IMR-90 (cell line): ENCODE measurements at regions not wholly inside any gene's neighbourhood (a gene's known extent, or its start where the extent isn't known, plus 50 kb on each side); places are given as distances from the start of the nearest gene placed in this dataset.

Experiments used
- ATAC-seq: fragments of 200-7000 bp; cut with Tn5 transposase; 2 replicates; pipeline ENCODE4 v1.9.1; 2020; ENCODE audit warnings: low read depth, mild to moderate bottlenecking, moderate library complexity
- BruUV-seq: library from RNA; stranded (reverse); fragments of 400-500 nt; replicated peaks from 2 replicates; lab custom pipeline; 2021; lab: Mats Ljungman, UMichigan
- CTCF ChIA-PET: fragments of 300-600 bp; formaldehyde crosslinking; extraction: SDS; loops from one replicate; lab custom pipeline; 2021; ENCODE audit warnings: antibody characterized with exemption; lab: Yijun Ruan, JAX
- POLR2A ChIA-PET: fragments of 300-600 bp; sonication (Branson Sonifier 250); formaldehyde crosslinking; loops from one replicate; lab custom pipeline; 2022; ENCODE audit warnings: antibody characterized with exemption; ENCODE audit not compliant: unreplicated experiment; lab: Charles Lee
- DNase-seq: peaks from one replicate; pipeline ENCODE4 v3.0.0; 2013
- H2AFZ ChIP-seq: replicated peaks from 2 replicates; pipeline ENCODE3; 2013; ENCODE audit warnings: low read length, mild to moderate bottlenecking; ENCODE audit not compliant: poor library complexity
- H2AK5ac ChIP-seq: 2 replicates; pipeline ENCODE4 v1.6.1; 2013; ENCODE audit warnings: low read depth, low read length, inconsistent platforms
- H2AK9ac ChIP-seq: replicated peaks from 2 replicates; pipeline ENCODE3; 2013; ENCODE audit warnings: mild to moderate bottlenecking, low read depth, low read length, moderate library complexity; ENCODE audit not compliant: poor library complexity
- H2BK120ac ChIP-seq: 2 replicates; pipeline ENCODE4 v1.6.1; 2013; ENCODE audit warnings: low read depth, low read length, inconsistent platforms
- H2BK15ac ChIP-seq: 3 replicates; pipeline ENCODE4 v1.6.1; 2013; ENCODE audit warnings: low read depth, low read length, inconsistent platforms
- H2BK20ac ChIP-seq: 2 replicates; pipeline ENCODE4 v1.6.1; 2013; ENCODE audit warnings: low read depth, mild to moderate bottlenecking, inconsistent platforms, low read length, moderate library complexity
- H2BK5ac ChIP-seq: 2 replicates; pipeline ENCODE4 v1.6.1; 2013; ENCODE audit warnings: mild to moderate bottlenecking, low read depth, low read length, inconsistent platforms; ENCODE audit not compliant: poor library complexity, severe bottlenecking
- H3K14ac ChIP-seq: replicated peaks from 2 replicates; pipeline ENCODE4 v1.6.1; 2013; ENCODE audit warnings: low read depth, low read length, inconsistent platforms
- H3K18ac ChIP-seq: 2 replicates; pipeline ENCODE4 v1.6.1; 2013; ENCODE audit warnings: low read depth, low read length, control low read depth
- H3K23ac ChIP-seq: 2 replicates; pipeline ENCODE4 v1.6.1; 2013; ENCODE audit warnings: low read depth, low read length, inconsistent platforms
- H3K27ac ChIP-seq: 2 replicates; pipeline ENCODE4 v1.5.1; 2013; ENCODE audit warnings: mild to moderate bottlenecking, control low read depth, low read length; ENCODE audit not compliant: insufficient read depth
- H3K27me3 ChIP-seq: 2 replicates; pipeline ENCODE4 v1.6.1; 2013; ENCODE audit warnings: low read length; ENCODE audit not compliant: control insufficient read depth, insufficient read depth
- H3K36me3 ChIP-seq: 2 replicates; pipeline ENCODE4 v1.6.1; 2013; ENCODE audit warnings: low read length, mixed read lengths; ENCODE audit not compliant: control insufficient read depth, insufficient read depth
- H3K4ac ChIP-seq: 2 replicates; pipeline ENCODE4 v1.6.1; 2013; ENCODE audit warnings: low read depth, low read length, inconsistent platforms
- H3K4me1 ChIP-seq: 2 replicates; pipeline ENCODE4 v1.6.1; 2013; ENCODE audit warnings: low read length, mixed read lengths; ENCODE audit not compliant: control insufficient read depth, insufficient read depth
- H3K4me2 ChIP-seq: 2 replicates; pipeline ENCODE4 v1.6.1; 2013; ENCODE audit warnings: low read depth, mild to moderate bottlenecking, control low read depth, low read length, moderate library complexity
- H3K4me3 ChIP-seq: 2 replicates; pipeline ENCODE4 v1.5.1; 2013; ENCODE audit warnings: low read depth, mild to moderate bottlenecking, control low read depth, low read length, moderate library complexity; ENCODE audit not compliant: insufficient read depth
- H3K56ac ChIP-seq: 2 replicates; pipeline ENCODE4 v1.6.1; 2013; ENCODE audit warnings: low read length, inconsistent platforms; ENCODE audit not compliant: insufficient read depth; ENCODE audit errors: extremely low read depth
- H3K79me1 ChIP-seq, 2 experiments: 2 replicates each; pipeline ENCODE4 v1.6.1; 2013; ENCODE audit warnings: low read length in 2 of 2, inconsistent platforms in 1 of 2, low read depth in 1 of 2
- H3K9ac ChIP-seq: 2 replicates; pipeline ENCODE4 v1.6.1; 2013; ENCODE audit warnings: low read depth, low read length, control low read depth
- H3K9me1 ChIP-seq: 2 replicates; pipeline ENCODE4 v1.6.1; 2013; ENCODE audit warnings: low read length, inconsistent platforms; ENCODE audit not compliant: insufficient read depth
- H3K9me3 ChIP-seq: 2 replicates; pipeline ENCODE4 v1.6.1; 2013; ENCODE audit warnings: low read length; ENCODE audit not compliant: control insufficient read depth, insufficient read depth
- H4K20me1 ChIP-seq: 2 replicates; pipeline ENCODE4 v1.6.1; 2013; ENCODE audit warnings: low read length, inconsistent platforms; ENCODE audit not compliant: insufficient read depth
- H4K5ac ChIP-seq: 2 replicates; pipeline ENCODE4 v1.6.1; 2013; ENCODE audit warnings: mild to moderate bottlenecking, low read depth, low read length, control low read depth
- H4K8ac ChIP-seq, 2 experiments: 2 replicates each; pipeline ENCODE4 v1.6.1; 2013; ENCODE audit warnings: low read depth in 2 of 2, low read length in 2 of 2, control low read depth in 1 of 2, inconsistent platforms in 1 of 2
- H4K91ac ChIP-seq: 2 replicates; pipeline ENCODE4 v1.6.1; 2013; ENCODE audit warnings: low read depth, low read length, inconsistent platforms; ENCODE audit not compliant: insufficient read depth
- BHLHE40 ChIP-seq: fragments of 150-350 bp; IDR thresholded peaks from 2 replicates; pipeline ENCODE4 v1.6.1; 2016; ENCODE audit warnings: mild to moderate bottlenecking, low read depth, low read length
- CEBPB ChIP-seq: IDR thresholded peaks from 2 replicates; pipeline ENCODE4 v1.6.1; 2012; ENCODE audit warnings: low read depth, low read length, improper control_type of control experiment
- CHD1 ChIP-seq: IDR thresholded peaks from 2 replicates; pipeline ENCODE4 v1.6.1; 2012; ENCODE audit warnings: low read depth, low read length, improper control_type of control experiment
- CTCF ChIP-seq: conservative IDR thresholded peaks from 2 replicates; pipeline ENCODE4 v1.5.1; 2012; ENCODE audit warnings: mild to moderate bottlenecking, low read depth, low read length, improper control_type of control experiment
- ELK1 ChIP-seq: fragments of 150-350 bp; IDR thresholded peaks from 2 replicates; pipeline ENCODE4 v1.6.1; 2016; ENCODE audit warnings: low read depth, mild to moderate bottlenecking, low read length, moderate library complexity, borderline replicate concordance
- FOS ChIP-seq: fragments of 150-350 bp; IDR thresholded peaks from 2 replicates; pipeline ENCODE4 v1.6.1; 2016; ENCODE audit warnings: low read depth, low read length
- MAFK ChIP-seq: IDR thresholded peaks from 2 replicates; pipeline ENCODE4 v1.6.1; 2012; ENCODE audit warnings: low read depth, low read length, improper control_type of control experiment
- MAZ ChIP-seq: IDR thresholded peaks from 2 replicates; pipeline ENCODE4 v1.6.1; 2012; ENCODE audit warnings: low read depth, mild to moderate bottlenecking, low read length, improper control_type of control experiment, moderate library complexity, borderline replicate concordance
- MXI1 ChIP-seq: IDR thresholded peaks from 2 replicates; pipeline ENCODE4 v1.6.1; 2012; ENCODE audit warnings: low read depth, mild to moderate bottlenecking, low read length, moderate library complexity, borderline replicate concordance
- NFE2L2 ChIP-seq: fragments of 150-350 bp; IDR thresholded peaks from 2 replicates; pipeline ENCODE4 v1.6.1; 2016; ENCODE audit warnings: low read depth, mild to moderate bottlenecking, low read length
- POLR2A ChIP-seq: IDR thresholded peaks from 2 replicates; pipeline ENCODE4 v1.6.1; 2012; ENCODE audit warnings: mild to moderate bottlenecking, low read depth, low read length
- RAD21 ChIP-seq: IDR thresholded peaks from 2 replicates; pipeline ENCODE4 v1.6.1; 2012; ENCODE audit warnings: low read length, improper control_type of control experiment
- RCOR1 ChIP-seq: IDR thresholded peaks from 2 replicates; pipeline ENCODE4 v1.6.1; 2012; ENCODE audit warnings: mild to moderate bottlenecking, low read length, improper control_type of control experiment; ENCODE audit not compliant: insufficient replicate concordance
- RFX5 ChIP-seq: IDR thresholded peaks from 2 replicates; pipeline ENCODE4 v1.8.0; 2012; ENCODE audit warnings: low read depth, mild to moderate bottlenecking, low read length, moderate library complexity
- SMC3 ChIP-seq: fragments of 150-350 bp; IDR thresholded peaks from 2 replicates; pipeline ENCODE4 v1.6.1; 2016; ENCODE audit warnings: low read depth, mild to moderate bottlenecking, antibody characterized with exemption, low read length, moderate library complexity
- USF2 ChIP-seq: fragments of 150-350 bp; IDR thresholded peaks from 2 replicates; pipeline ENCODE4 v1.6.1; 2017; ENCODE audit warnings: mild to moderate bottlenecking, antibody characterized with exemption, low read length, low read depth
- WGBS, 2 experiments: methylation state at CpG; one replicate each; pipeline versions ENCODE4 v1.1.5 to v1.1.7; 2013; ENCODE audit warnings: missing lambda C conversion rate in 2 of 2; ENCODE audit not compliant: insufficient read length in 1 of 2; ENCODE audit errors: extremely low coverage in 2 of 2; 5-methylcytosine and 5-hydroxymethylcytosine counted together
- dilution Hi-C: fragments of 300-500 bp; cut with HindIII; formaldehyde crosslinking; loops from one replicate; pipeline ENCODE4 v1.14.3; 2018; ENCODE audit warnings: low sequenced_read_pairs; ENCODE audit not compliant: unreplicated experiment
- in situ Hi-C: fragments of 300-500 bp; cut with MboI; formaldehyde crosslinking; loops from 3 replicates; pipeline ENCODE4 v1.14.3; 2019; ENCODE audit warnings: low sequenced_read_pairs, inconsistent platforms, mixed read lengths
- intact Hi-C: fragments of 100-400 bp; cut with micrococcal nuclease; formaldehyde crosslinking; loops from 2 replicates; pipeline ENCODE4 v1.10.0; 2022

GRCh38 chr5:96588539-96588938 lies 73.6 kb upstream of the CAST start:
- H3K27me3 ChIP-seq, result no peaks in the 10 kb centered on the region
- no peaks in the 10 kb centered on the region for H3K36me3 ChIP-seq
- no TSS peak for BruUV-seq
- TF ChIP-seq MXI1, result no peak
- TF ChIP-seq POLR2A, result no peak
- TF ChIP-seq MAZ, result no peak
- no peak for TF ChIP-seq RAD21
- TF ChIP-seq CEBPB, result no peak
- no peak for TF ChIP-seq FOS
- no peak for TF ChIP-seq ELK1
- no peak for TF ChIP-seq MAFK
- no peak for TF ChIP-seq CHD1
- TF ChIP-seq USF2, result no peak
- TF ChIP-seq RCOR1, result no peak
- TF ChIP-seq NFE2L2, result no peak
- no peak for TF ChIP-seq RFX5
- no peak for TF ChIP-seq SMC3
- no peak for TF ChIP-seq CTCF
- TF ChIP-seq BHLHE40, result no peak
- no peak overlapping the region for H3K18ac ChIP-seq
- intact Hi-C loops, result loop anchor here (10.0 kb wide), 1 partner anchor 144 kb away; no protein-coding TSS in a partner anchor
- no peak overlapping the region for H3K56ac ChIP-seq
- in situ Hi-C loops, result no loop called here
- H4K91ac ChIP-seq, result no peak overlapping the region
- ChIA-PET CTCF (no interaction called here), POLR2A (no interaction called here)
- H4K5ac ChIP-seq, result no peak overlapping the region
- ATAC-seq (no peak), DNase-seq (no peak)
- no peak overlapping the region for H2BK20ac ChIP-seq
- no peak overlapping the region for H2AK5ac ChIP-seq
- no peak overlapping the region for H2BK120ac ChIP-seq
- no peaks in the 10 kb centered on the region for H3K9me3 ChIP-seq
- no peaks in the 10 kb centered on the region for H3K4me1 ChIP-seq
- no CpG with 5 or more reads among the region's 1 CpG for WGBS, 2 experiments
- H3K14ac ChIP-seq, result no peak overlapping the region
- no peak overlapping the region for H3K4me3 ChIP-seq
- H2AK9ac ChIP-seq, result no peak overlapping the region
- H3K4ac ChIP-seq, result no peak overlapping the region
- no peak overlapping the region for H3K23ac ChIP-seq
- H3K9ac ChIP-seq, result no peak overlapping the region
- H4K8ac ChIP-seq, result no peak overlapping the region
- H4K20me1 ChIP-seq, result no peaks in the 10 kb centered on the region
- no peak overlapping the region for H3K27ac ChIP-seq
- H3K4me2 ChIP-seq, result no peak overlapping the region
- no peak overlapping the region for H2BK15ac ChIP-seq
- no peaks in the 10 kb centered on the region for H3K9me1 ChIP-seq
- H3K79me1 ChIP-seq, result no peaks in the 10 kb centered on the region
- H2AFZ ChIP-seq, result no peak overlapping the region
- no peak overlapping the region for H2BK5ac ChIP-seq
- dilution Hi-C loops, result no loop called here
